ENCODE measurements at regions not wholly inside any gene's neighbourhood (a gene's known extent, or its start where the extent isn't known, plus 50 kb on each side); places are given as distances from the start of the nearest gene placed in this dataset.

GRCh38 chr9:126154869-126155268 lies 171.8 kb upstream of the MVB12B start:
- CTCF ChIA-PET: no interaction called here
- H3K36me3 ChIP-seq (ENCODE audit: control insufficient read depth, insufficient read depth, low read length): no peaks in the 10 kb centered on the region
- peaks cover 10% of the 10 kb centered on the region; the same call in 1 of the 2 replicates for H3K27me3 ChIP-seq (ENCODE audit: control insufficient read depth, insufficient read depth, low read length)
- POLR2A ChIA-PET: no interaction called here
- DNase-seq (ENCODE audit: low read depth): no peak
- H3K4me3 ChIP-seq (ENCODE audit: low read depth, low read length): no peak overlapping the region
- no peak for TF ChIP-seq CTCF (IDR thresholded peaks at IDR 0.05; ENCODE audit: insufficient read depth, low read depth, low read length)

- POLR2A ChIA-PET: no interaction called here
- CTCF ChIA-PET: no interaction called here
- no peak for DNase-seq (ENCODE audit: low read depth)
- Histone ChIP-seq H3K4me3 (ENCODE audit: low read depth, low read length) (no peak overlapping the region), H3K36me3 (ENCODE audit: control insufficient read depth, insufficient read depth, low read length) (no peaks in the 10 kb centered on the region), H3K27me3 (ENCODE audit: control insufficient read depth, insufficient read depth, low read length) (peaks cover 10% of the 10 kb centered on the region)
- TF ChIP-seq CTCF (IDR thresholded peaks at IDR 0.05; ENCODE audit: insufficient read depth, low read depth, low read length): no peak
Measured at GRCh38 chr9:126155756-126156664, 170.6 kb upstream of the MVB12B start.

- ChIA-PET POLR2A (no interaction called here), CTCF (no interaction called here)
- no peak for TF ChIP-seq CTCF (IDR thresholded peaks at IDR 0.05; ENCODE audit: insufficient read depth, low read depth, low read length)
- no peak for DNase-seq (ENCODE audit: low read depth)
- H3K27me3 ChIP-seq (ENCODE audit: control insufficient read depth, insufficient read depth, low read length): peaks cover 10% of the 10 kb centered on the region
- H3K4me3 ChIP-seq (ENCODE audit: low read depth, low read length): no peak overlapping the region
- H3K36me3 ChIP-seq (ENCODE audit: control insufficient read depth, insufficient read depth, low read length): no peaks in the 10 kb centered on the region
Measured at GRCh38 chr9:126156898-126157297, 169.7 kb upstream of the MVB12B start.

- no peak for TF ChIP-seq CTCF (IDR thresholded peaks at IDR 0.05; ENCODE audit: insufficient read depth, low read depth, low read length)
- Histone ChIP-seq H3K36me3 (ENCODE audit: control insufficient read depth, insufficient read depth, low read length) (no peaks in the 10 kb centered on the region), H3K4me3 (ENCODE audit: low read depth, low read length) (no peak overlapping the region), H3K27me3 (ENCODE audit: control insufficient read depth, insufficient read depth, low read length) (peaks cover 7% of the 10 kb centered on the region)
- ChIA-PET CTCF (no interaction called here), POLR2A (no interaction called here)
- DNase-seq (ENCODE audit: low read depth): no peak
Measured at GRCh38 chr9:126157423-126157822, 169.2 kb upstream of the MVB12B start.

- POLR2A ChIA-PET: no interaction called here
- CTCF ChIA-PET: no interaction called here
- no peak overlapping the region for H3K4me3 ChIP-seq (ENCODE audit: low read depth, low read length)
- no peaks in the 10 kb centered on the region for H3K36me3 ChIP-seq (ENCODE audit: control insufficient read depth, insufficient read depth, low read length)
- no peak for TF ChIP-seq CTCF (IDR thresholded peaks at IDR 0.05; ENCODE audit: insufficient read depth, low read depth, low read length)
- no peak for DNase-seq (ENCODE audit: low read depth)
- H3K27me3 ChIP-seq (ENCODE audit: control insufficient read depth, insufficient read depth, low read length): peaks cover 7% of the 10 kb centered on the region
Measured at GRCh38 chr9:126157826-126158587, 168.6 kb upstream of the MVB12B start.
